ENCODE measurements at regions not wholly inside any gene's neighbourhood (a gene's known extent, or its start where the extent isn't known, plus 50 kb on each side); places are given as distances from the start of the nearest gene placed in this dataset.

- H3K4me3 ChIP-seq (ENCODE audit: insufficient read depth, low read depth, low read length): no peak overlapping the region
- FAIRE-seq (no peak), DNase-seq (ENCODE audit: low read depth) (no peak)
- no peaks in the 10 kb centered on the region for H3K9me3 ChIP-seq (ENCODE audit: insufficient read depth, low read depth, low read length)
- no peak for TF ChIP-seq EZH2 (IDR thresholded peaks at IDR 0.05; ENCODE audit: insufficient read depth, low read length)
- TF ChIP-seq, protein P1, sequence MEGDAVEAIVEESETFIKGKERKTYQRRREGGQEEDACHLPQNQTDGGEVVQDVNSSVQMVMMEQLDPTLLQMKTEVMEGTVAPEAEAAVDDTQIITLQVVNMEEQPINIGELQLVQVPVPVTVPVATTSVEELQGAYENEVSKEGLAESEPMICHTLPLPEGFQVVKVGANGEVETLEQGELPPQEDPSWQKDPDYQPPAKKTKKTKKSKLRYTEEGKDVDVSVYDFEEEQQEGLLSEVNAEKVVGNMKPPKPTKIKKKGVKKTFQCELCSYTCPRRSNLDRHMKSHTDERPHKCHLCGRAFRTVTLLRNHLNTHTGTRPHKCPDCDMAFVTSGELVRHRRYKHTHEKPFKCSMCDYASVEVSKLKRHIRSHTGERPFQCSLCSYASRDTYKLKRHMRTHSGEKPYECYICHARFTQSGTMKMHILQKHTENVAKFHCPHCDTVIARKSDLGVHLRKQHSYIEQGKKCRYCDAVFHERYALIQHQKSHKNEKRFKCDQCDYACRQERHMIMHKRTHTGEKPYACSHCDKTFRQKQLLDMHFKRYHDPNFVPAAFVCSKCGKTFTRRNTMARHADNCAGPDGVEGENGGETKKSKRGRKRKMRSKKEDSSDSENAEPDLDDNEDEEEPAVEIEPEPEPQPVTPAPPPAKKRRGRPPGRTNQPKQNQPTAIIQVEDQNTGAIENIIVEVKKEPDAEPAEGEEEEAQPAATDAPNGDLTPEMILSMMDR (IDR thresholded peaks at IDR 0.05; ENCODE audit: insufficient read depth, low read depth, low read length): no peak
- Mint-ChIP-seq H3K4me3 (ENCODE audit: unreplicated experiment) (no peak overlapping the region), H3K9me3 (ENCODE audit: unreplicated experiment) (peaks cover 2% of the 10 kb centered on the region), H3K27me3 (ENCODE audit: low read depth, unreplicated experiment) (peaks cover 68% of the 10 kb centered on the region), H3K36me3 (ENCODE audit: low read depth, unreplicated experiment) (no peaks in the 10 kb centered on the region), H3K4me1 (ENCODE audit: low read depth, unreplicated experiment) (no peaks in the 10 kb centered on the region), H3K27ac (ENCODE audit: unreplicated experiment) (no peak overlapping the region)
- H2AFZ ChIP-seq (ENCODE audit: low read depth, low read length): no peak overlapping the region
- no peak overlapping the region for H3K27ac ChIP-seq (ENCODE audit: low read depth, low read length)
- no peaks in the 10 kb centered on the region for H3K4me1 ChIP-seq (ENCODE audit: insufficient read depth, low read length)
- no peak overlapping the region for H3K9ac ChIP-seq (ENCODE audit: low read length)
- no peaks in the 10 kb centered on the region for H3K79me2 ChIP-seq (ENCODE audit: insufficient read depth, low read length)
- no peaks in the 10 kb centered on the region for H3K36me3 ChIP-seq (ENCODE audit: insufficient read depth, low read length)
- no peak overlapping the region for H3K4me2 ChIP-seq (ENCODE audit: low read length)
- no peaks in the 10 kb centered on the region for H3K27me3 ChIP-seq (ENCODE audit: insufficient read depth, low read length)
- no peaks in the 10 kb centered on the region for H4K20me1 ChIP-seq (ENCODE audit: insufficient read depth, low read length)
Measured at GRCh38 chr17:79667121-79667715, 56.4 kb upstream of the RBFOX3 start.

GRCh38 chr17:79666111-79666510 lies 55.3 kb upstream of the RBFOX3 start:
- FAIRE-seq (no peak), DNase-seq (ENCODE audit: low read depth) (no peak)
- TF ChIP-seq, protein P1 (IDR thresholded peaks at IDR 0.05; ENCODE audit: insufficient read depth, low read depth, low read length): no peak
- TF ChIP-seq EZH2 (IDR thresholded peaks at IDR 0.05; ENCODE audit: insufficient read depth, low read length): no peak
- no peak overlapping the region for H3K4me3 ChIP-seq (ENCODE audit: insufficient read depth, low read depth, low read length)
- H3K4me3 Mint-ChIP-seq (ENCODE audit: unreplicated experiment): no peak overlapping the region
- no peak overlapping the region for H3K9ac ChIP-seq (ENCODE audit: low read length)
- no peaks in the 10 kb centered on the region for H4K20me1 ChIP-seq (ENCODE audit: insufficient read depth, low read length)
- H3K27ac Mint-ChIP-seq (ENCODE audit: unreplicated experiment): no peak overlapping the region
- no peaks in the 10 kb centered on the region for H3K36me3 ChIP-seq (ENCODE audit: insufficient read depth, low read length)
- no peaks in the 10 kb centered on the region for H3K4me1 ChIP-seq (ENCODE audit: insufficient read depth, low read length)
- no peaks in the 10 kb centered on the region for H3K27me3 ChIP-seq (ENCODE audit: insufficient read depth, low read length)
- H3K36me3 Mint-ChIP-seq (ENCODE audit: low read depth, unreplicated experiment): no peaks in the 10 kb centered on the region
- H3K9me3 Mint-ChIP-seq (ENCODE audit: unreplicated experiment): peaks cover 2% of the 10 kb centered on the region
- no peak overlapping the region for H3K27ac ChIP-seq (ENCODE audit: low read depth, low read length)
- peaks cover 66% of the 10 kb centered on the region for H3K27me3 Mint-ChIP-seq (ENCODE audit: low read depth, unreplicated experiment)
- H2AFZ ChIP-seq (ENCODE audit: low read depth, low read length): no peak overlapping the region
- H3K79me2 ChIP-seq (ENCODE audit: insufficient read depth, low read length): no peaks in the 10 kb centered on the region
- no peaks in the 10 kb centered on the region for H3K9me3 ChIP-seq (ENCODE audit: insufficient read depth, low read depth, low read length)
- H3K4me1 Mint-ChIP-seq (ENCODE audit: low read depth, unreplicated experiment): no peaks in the 10 kb centered on the region
- H3K4me2 ChIP-seq (ENCODE audit: low read length): no peak overlapping the region

- Histone ChIP-seq H3K4me2 (ENCODE audit: low read length) (no peak overlapping the region), H3K9me3 (ENCODE audit: insufficient read depth, low read depth, low read length) (no peaks in the 10 kb centered on the region), H3K36me3 (ENCODE audit: insufficient read depth, low read length) (no peaks in the 10 kb centered on the region), H3K9ac (ENCODE audit: low read length) (no peak overlapping the region), H3K79me2 (ENCODE audit: insufficient read depth, low read length) (no peaks in the 10 kb centered on the region), H3K27me3 (ENCODE audit: insufficient read depth, low read length) (no peaks in the 10 kb centered on the region), H2AFZ (ENCODE audit: low read depth, low read length) (no peak overlapping the region), H3K4me3 (ENCODE audit: insufficient read depth, low read depth, low read length) (no peak overlapping the region), H4K20me1 (ENCODE audit: insufficient read depth, low read length) (no peaks in the 10 kb centered on the region), H3K4me1 (ENCODE audit: insufficient read depth, low read length) (no peaks in the 10 kb centered on the region), H3K27ac (ENCODE audit: low read depth, low read length) (no peak overlapping the region)
- Mint-ChIP-seq H3K27me3 (ENCODE audit: low read depth, unreplicated experiment) (peaks cover 63% of the 10 kb centered on the region), H3K9me3 (ENCODE audit: unreplicated experiment) (peaks cover 2% of the 10 kb centered on the region), H3K4me3 (ENCODE audit: unreplicated experiment) (no peak overlapping the region), H3K27ac (ENCODE audit: unreplicated experiment) (no peak overlapping the region), H3K36me3 (ENCODE audit: low read depth, unreplicated experiment) (no peaks in the 10 kb centered on the region), H3K4me1 (ENCODE audit: low read depth, unreplicated experiment) (no peaks in the 10 kb centered on the region)
- FAIRE-seq: no peak
- TF ChIP-seq, protein P1 (IDR thresholded peaks at IDR 0.05; ENCODE audit: insufficient read depth, low read depth, low read length): no peak
- no peak for TF ChIP-seq EZH2 (IDR thresholded peaks at IDR 0.05; ENCODE audit: insufficient read depth, low read length)
- DNase-seq (ENCODE audit: low read depth): no peak
Measured at GRCh38 chr17:79664930-79665737, 54.3 kb upstream of the RBFOX3 start.
